ENCODE measurements at regions not wholly inside any gene's neighbourhood (a gene's known extent, or its start where the extent isn't known, plus 50 kb on each side); places are given as distances from the start of the nearest gene placed in this dataset.
"Not testable (repeated sequence)": the region's sequence is repeated elsewhere in the genome, so short reads cannot be mapped to it uniquely, and the experiment has no call there.

DNA sequence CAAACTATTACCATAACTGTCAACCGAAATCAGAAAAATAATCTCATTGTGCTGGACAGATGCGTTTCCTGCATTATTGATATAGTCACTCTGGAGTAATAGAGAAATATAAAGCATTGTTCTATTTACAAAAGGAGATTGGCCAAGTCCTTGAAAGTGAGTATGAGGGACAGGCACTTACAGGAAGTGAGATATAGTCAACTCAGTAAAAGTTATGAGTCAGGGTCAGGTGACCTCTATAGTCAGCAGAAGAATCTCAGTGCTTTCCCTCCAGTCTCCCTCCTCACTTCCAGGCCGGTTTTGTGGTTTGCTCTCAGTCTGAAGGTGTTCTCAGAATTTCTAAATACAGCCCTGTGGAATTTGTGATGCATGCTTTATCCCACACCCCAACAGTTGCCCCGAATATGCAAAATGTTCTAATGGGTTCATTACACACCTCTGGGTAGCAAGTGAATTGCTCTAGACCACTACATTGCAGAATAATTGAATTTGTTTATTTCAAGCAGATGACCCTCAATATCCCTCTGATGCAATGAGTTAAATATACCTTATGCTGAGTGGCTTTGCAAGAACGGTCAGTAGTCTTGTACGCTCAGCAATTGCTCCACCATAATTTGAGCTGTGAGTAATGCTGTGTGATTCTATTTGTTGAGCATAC is 787.7 kb downstream of the MCTP2 start:
- Histone ChIP-seq H3K27ac (ENCODE audit: low read length) (no peak overlapping the region), H3K4me3 (ENCODE audit: low read depth in 1 of 2, low read length in 2 of 2) (no peak overlapping the region), H3K27me3 (ENCODE audit: low read depth, low read length) (no peaks in the 10 kb centered on the region), H3K9me3 (ENCODE audit: control insufficient read depth in 1 of 2, low read length in 2 of 2) (no peaks in the 10 kb centered on the region), H3K4me1 (ENCODE audit: control insufficient read depth in 1 of 2, insufficient read depth in 2 of 2, low read length in 2 of 2) (peaks cover 6 to 26% of the 10 kb centered on the region in 2 donors), H3K36me3 (ENCODE audit: control insufficient read depth in 1 of 2, insufficient read depth in 2 of 2, low read length in 2 of 2) (no peaks in the 10 kb centered on the region)

DNA sequence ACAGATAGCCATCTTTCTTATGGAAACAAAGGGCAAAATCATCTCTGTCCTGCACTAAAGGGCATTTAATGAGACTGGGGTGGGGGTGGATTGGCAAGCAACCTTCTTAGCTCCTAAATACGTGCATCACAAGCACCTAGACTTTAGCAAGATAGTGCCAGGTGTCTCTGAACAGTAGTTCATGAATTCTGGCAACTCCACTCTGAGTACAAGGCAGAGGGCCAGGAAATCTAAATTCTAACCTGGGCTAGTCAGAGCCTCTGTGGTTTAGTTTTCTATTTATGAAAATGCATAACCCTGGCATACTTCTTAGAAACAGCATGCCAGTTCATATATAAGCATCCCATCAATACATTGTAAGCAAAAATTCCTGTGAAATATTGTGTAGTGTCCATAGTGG is 788.5 kb downstream of the MCTP2 start:
- Histone ChIP-seq H3K27me3 (ENCODE audit: low read depth, low read length) (no peaks in the 10 kb centered on the region), H3K4me1 (ENCODE audit: control insufficient read depth in 1 of 2, insufficient read depth in 2 of 2, low read length in 2 of 2) (peaks cover 6 to 26% of the 10 kb centered on the region in 2 donors), H3K9me3 (ENCODE audit: control insufficient read depth in 1 of 2, low read length in 2 of 2) (no peaks in the 10 kb centered on the region), H3K36me3 (ENCODE audit: control insufficient read depth in 1 of 2, insufficient read depth in 2 of 2, low read length in 2 of 2) (no peaks in the 10 kb centered on the region), H3K27ac (ENCODE audit: low read length) (no peak overlapping the region), H3K4me3 (ENCODE audit: low read depth in 1 of 2, low read length in 2 of 2) (no peak overlapping the region)

DNA sequence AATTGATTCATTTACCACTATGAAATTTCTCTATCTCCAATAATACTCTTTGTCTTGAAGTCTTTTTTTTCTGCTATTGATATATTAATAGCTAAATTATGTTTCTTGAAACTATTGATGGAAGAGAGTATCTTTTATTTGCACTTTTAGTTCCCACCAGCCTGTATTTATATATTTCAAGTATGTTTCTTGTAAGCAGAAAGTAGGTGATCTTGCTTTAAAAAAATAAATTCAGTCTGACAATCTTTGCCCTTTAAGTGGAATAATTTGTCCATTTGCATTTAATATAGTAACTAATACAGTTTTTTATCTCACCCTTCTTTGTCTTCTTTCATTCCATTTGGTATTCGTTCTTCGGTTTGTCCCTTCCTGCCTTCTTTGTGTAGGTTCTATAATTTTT is 790.5 kb downstream of the MCTP2 start:
- H3K4me3 ChIP-seq (ENCODE audit: low read depth in 1 of 2, low read length in 2 of 2), result no peak overlapping the region
- H3K27me3 ChIP-seq (ENCODE audit: low read depth, low read length), result no peaks in the 10 kb centered on the region
- H3K9me3 ChIP-seq (ENCODE audit: control insufficient read depth in 1 of 2, low read length in 2 of 2), result no peaks in the 10 kb centered on the region
- no peak overlapping the region for H3K27ac ChIP-seq (ENCODE audit: low read length)
- peaks cover 2 to 20% of the 10 kb centered on the region in 2 donors for H3K4me1 ChIP-seq (ENCODE audit: control insufficient read depth in 1 of 2, insufficient read depth in 2 of 2, low read length in 2 of 2)
- H3K36me3 ChIP-seq (ENCODE audit: control insufficient read depth in 1 of 2, insufficient read depth in 2 of 2, low read length in 2 of 2), result no peaks in the 10 kb centered on the region

DNA sequence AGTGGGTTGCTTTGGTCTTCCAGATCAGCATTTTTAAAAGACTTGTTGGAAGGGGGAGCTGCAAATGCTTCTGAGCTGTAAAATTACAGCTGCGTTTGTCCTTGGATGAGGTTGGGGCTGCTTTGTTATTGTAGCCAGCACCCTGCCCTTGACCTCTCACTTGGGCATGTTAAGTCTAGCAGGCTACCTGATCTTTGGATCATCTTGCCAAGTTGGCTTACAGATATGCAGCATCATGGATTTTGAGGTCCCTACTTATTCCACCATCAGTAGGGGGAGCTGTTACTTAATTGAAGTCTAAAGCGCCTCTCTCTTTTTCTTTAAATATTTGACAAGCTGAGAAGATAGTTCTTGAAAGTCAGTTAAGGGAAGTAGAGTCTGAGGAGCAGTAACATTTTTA is 793.0 kb downstream of the MCTP2 start:
- Histone ChIP-seq H3K36me3 (ENCODE audit: control insufficient read depth in 1 of 2, insufficient read depth in 2 of 2, low read length in 2 of 2) (no peaks in the 10 kb centered on the region), H3K4me3 (ENCODE audit: low read depth in 1 of 2, low read length in 2 of 2) (no peak overlapping the region), H3K27ac (ENCODE audit: low read length) (no peak overlapping the region), H3K4me1 (ENCODE audit: control insufficient read depth in 1 of 2, insufficient read depth in 2 of 2, low read length in 2 of 2) (no peaks in the 10 kb centered on the region), H3K27me3 (ENCODE audit: low read depth, low read length) (no peaks in the 10 kb centered on the region), H3K9me3 (ENCODE audit: control insufficient read depth in 1 of 2, low read length in 2 of 2) (no peaks in the 10 kb centered on the region)

DNA sequence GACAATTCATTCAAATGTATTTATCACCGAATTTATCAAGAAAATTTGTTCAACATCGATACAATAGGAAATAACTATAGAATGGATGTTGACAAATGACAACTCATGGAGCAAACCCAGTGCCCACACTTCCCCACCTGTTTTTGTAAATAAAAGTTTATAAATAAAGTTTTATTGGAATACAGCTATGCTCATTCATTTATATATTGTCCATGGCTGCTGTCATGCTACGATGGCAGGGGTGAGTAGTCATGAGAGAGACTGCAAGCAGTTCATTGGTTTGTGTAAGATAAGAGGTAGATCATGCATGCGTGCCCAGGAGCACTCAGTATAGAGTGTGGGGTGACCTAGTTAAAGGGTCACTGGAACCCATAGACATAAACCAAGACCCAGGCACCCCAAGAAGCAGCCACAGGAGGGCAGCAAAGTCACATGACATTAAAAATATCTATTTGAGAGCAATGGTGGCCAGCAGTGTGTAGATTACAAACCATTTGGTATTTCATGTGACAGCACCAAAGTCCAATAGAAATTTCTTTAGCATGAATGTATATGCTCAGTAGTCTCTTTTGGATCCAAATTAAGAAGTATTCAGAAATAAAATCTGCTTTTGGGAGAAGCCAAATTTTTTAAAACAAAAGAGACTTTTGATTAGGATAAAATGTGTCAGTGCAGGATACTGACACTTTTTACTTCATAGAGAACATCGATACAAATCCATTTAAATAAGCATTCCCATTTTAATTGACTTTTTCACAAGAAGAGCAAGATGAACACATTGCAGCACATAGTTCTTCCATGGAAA is 794.8 kb downstream of the MCTP2 start:
- no peak overlapping the region for H3K4me3 ChIP-seq (ENCODE audit: low read depth in 1 of 2, low read length in 2 of 2)
- H3K9me3 ChIP-seq (ENCODE audit: control insufficient read depth in 1 of 2, low read length in 2 of 2), result peaks cover 0 to 4% of the 10 kb centered on the region in 2 donors

DNA sequence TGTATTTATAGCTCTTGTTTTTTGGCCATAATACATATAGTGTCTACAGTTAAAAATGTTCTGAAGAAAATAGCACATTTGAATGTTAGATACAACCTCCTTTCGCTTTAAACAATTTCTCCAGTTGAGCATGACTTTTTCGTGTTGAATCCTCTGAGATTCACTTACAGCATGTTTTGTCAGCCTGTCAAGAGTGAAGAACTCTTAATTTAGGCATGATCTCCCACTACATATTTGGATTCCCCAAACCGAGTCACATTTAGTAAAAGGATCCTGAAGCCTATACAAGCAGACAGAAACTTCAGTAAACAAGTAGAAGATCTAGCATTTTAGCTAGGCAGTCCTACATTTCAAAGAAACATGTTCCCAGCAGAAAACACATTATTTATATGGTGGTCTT is 796.6 kb downstream of the MCTP2 start:
- Histone ChIP-seq H3K4me3 (ENCODE audit: low read depth in 1 of 2, low read length in 2 of 2) (no peak overlapping the region), H3K27me3 (ENCODE audit: low read depth, low read length) (no peaks in the 10 kb centered on the region), H3K27ac (ENCODE audit: low read length) (no peak overlapping the region), H3K36me3 (ENCODE audit: control insufficient read depth in 1 of 2, insufficient read depth in 2 of 2, low read length in 2 of 2) (no peaks in the 10 kb centered on the region), H3K4me1 (ENCODE audit: control insufficient read depth in 1 of 2, insufficient read depth in 2 of 2, low read length in 2 of 2) (no peaks in the 10 kb centered on the region), H3K9me3 (ENCODE audit: control insufficient read depth in 1 of 2, low read length in 2 of 2) (peaks cover 0 to 4% of the 10 kb centered on the region in 2 donors)

More for the DNA sequence above, 794.8 kb downstream of the MCTP2 start:
- H3K36me3 ChIP-seq (ENCODE audit: control insufficient read depth in 1 of 2, insufficient read depth in 2 of 2, low read length in 2 of 2), result no peaks in the 10 kb centered on the region
- H3K27me3 ChIP-seq (ENCODE audit: low read depth, low read length), result no peaks in the 10 kb centered on the region
- H3K27ac ChIP-seq (ENCODE audit: low read length), result no peak overlapping the region
- no peaks in the 10 kb centered on the region for H3K4me1 ChIP-seq (ENCODE audit: control insufficient read depth in 1 of 2, insufficient read depth in 2 of 2, low read length in 2 of 2)

DNA sequence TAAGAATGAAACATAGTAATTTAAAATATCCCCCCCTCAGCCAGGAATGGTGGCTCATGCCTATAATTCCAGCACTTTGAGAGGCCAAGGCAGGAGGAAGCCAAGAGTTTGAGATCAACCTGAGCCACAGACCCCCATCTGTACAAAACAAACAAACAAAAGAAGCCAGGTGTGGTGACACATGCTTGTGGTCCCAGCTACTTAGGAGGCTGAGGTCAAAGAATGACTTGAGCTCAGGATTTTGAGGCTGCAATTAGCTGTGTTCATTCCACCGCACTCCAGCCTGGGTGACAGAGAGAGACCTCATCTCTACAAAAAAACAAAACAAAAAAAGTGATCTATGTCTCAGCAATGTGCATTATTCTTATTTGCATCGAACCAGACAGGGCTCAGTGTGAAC is 800.8 kb downstream of the MCTP2 start:
- Histone ChIP-seq H3K27me3 (ENCODE audit: low read depth, low read length) (no peaks in the 10 kb centered on the region), H3K4me3 (ENCODE audit: low read depth in 1 of 2, low read length in 2 of 2) (no peak overlapping the region), H3K4me1 (ENCODE audit: control insufficient read depth in 1 of 2, insufficient read depth in 2 of 2, low read length in 2 of 2) (no peaks in the 10 kb centered on the region), H3K9me3 (ENCODE audit: control insufficient read depth in 1 of 2, low read length in 2 of 2) (peaks cover 0 to 4% of the 10 kb centered on the region in 2 donors), H3K36me3 (ENCODE audit: control insufficient read depth in 1 of 2, insufficient read depth in 2 of 2, low read length in 2 of 2) (no peaks in the 10 kb centered on the region), H3K27ac (ENCODE audit: low read length) (no peak overlapping the region)

DNA sequence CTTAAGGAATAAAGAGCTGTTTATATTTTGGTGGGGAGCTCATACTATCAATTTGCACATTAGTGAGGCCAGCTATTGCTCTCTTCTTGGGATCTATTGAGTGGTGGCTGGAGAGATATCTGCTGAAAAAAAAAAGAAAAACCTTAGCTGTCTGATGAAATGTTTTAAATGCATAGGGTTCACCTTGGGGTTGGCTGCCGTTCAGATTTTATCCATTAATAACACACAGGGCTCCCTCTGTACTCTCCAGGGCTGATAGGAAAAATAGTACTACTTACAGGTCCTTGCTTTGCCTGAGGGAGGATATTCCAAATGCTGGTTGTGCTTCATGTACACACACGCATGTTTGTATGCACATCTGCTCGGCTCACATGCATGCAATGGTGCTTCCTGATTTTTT is 803.7 kb downstream of the MCTP2 start:
- Histone ChIP-seq H3K36me3 (ENCODE audit: control insufficient read depth in 1 of 2, insufficient read depth in 2 of 2, low read length in 2 of 2) (no peaks in the 10 kb centered on the region), H3K4me3 (ENCODE audit: low read depth in 1 of 2, low read length in 2 of 2) (no peak overlapping the region), H3K9me3 (ENCODE audit: control insufficient read depth in 1 of 2, low read length in 2 of 2) (peaks cover 0 to 4% of the 10 kb centered on the region in 2 donors), H3K27me3 (ENCODE audit: low read depth, low read length) (no peaks in the 10 kb centered on the region), H3K27ac (ENCODE audit: low read length) (no peak overlapping the region), H3K4me1 (ENCODE audit: control insufficient read depth in 1 of 2, insufficient read depth in 2 of 2, low read length in 2 of 2) (no peaks in the 10 kb centered on the region)

DNA sequence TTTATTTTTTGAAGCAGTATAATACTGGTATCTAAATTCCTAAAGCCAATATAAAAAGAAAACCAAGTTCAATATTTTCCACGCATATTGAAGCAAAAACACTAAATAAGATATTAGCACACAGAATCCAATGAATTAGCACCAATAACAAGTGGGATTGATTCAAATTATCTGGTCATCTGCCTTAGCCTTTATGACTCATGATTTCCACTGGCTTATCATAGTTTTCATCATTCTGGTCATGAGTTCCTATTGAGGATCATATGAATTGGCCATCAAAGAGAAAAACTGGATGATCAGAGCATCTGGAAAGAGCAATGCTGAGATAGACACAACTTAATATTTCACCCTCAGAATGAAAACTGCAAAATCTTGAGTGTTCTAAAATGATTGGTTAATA is 809.9 kb downstream of the MCTP2 start:
- Histone ChIP-seq H3K9me3 (ENCODE audit: control insufficient read depth in 1 of 2, low read length in 2 of 2) (no peaks in the 10 kb centered on the region), H3K4me3 (ENCODE audit: low read depth in 1 of 2, low read length in 2 of 2) (no peak overlapping the region), H3K4me1 (ENCODE audit: control insufficient read depth in 1 of 2, insufficient read depth in 2 of 2, low read length in 2 of 2) (no peaks in the 10 kb centered on the region), H3K27me3 (ENCODE audit: low read depth, low read length) (no peaks in the 10 kb centered on the region), H3K27ac (ENCODE audit: low read length) (no peak overlapping the region), H3K36me3 (ENCODE audit: control insufficient read depth in 1 of 2, insufficient read depth in 2 of 2, low read length in 2 of 2) (no peaks in the 10 kb centered on the region)

DNA sequence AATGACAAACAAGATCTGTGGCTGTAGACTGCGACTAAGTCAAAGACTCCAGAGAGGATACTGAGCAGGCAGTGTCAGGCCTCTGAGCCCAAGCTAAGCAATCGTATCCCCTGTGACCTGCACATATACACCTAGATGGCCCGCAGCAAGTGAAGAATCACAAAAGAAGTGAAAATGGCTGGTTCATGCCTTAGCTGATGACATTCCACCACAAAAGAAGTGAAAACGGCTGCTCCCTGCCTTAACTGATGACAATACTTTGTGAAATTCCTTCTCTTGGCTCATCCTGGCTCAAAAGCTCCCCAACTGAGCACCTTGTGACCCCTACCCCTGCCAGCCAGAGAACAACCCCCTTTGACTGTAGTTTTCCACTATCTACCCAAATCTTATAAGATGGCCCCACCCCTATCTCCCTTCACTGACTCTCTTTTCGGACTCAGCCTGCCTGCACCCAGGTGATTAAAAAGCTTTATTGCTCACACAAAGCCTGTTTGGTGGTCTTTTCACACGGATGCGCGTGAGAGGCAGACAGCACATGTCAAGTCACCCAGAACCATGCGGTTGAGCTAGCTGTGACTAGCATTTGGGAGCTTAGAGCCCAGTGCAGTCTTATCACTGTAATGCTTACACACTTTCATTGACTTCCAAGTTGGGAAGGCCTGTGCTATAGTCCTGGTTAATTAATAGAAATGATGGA is 812.0 kb downstream of the MCTP2 start:
- H3K27ac ChIP-seq (ENCODE audit: low read length); H3K4me3 ChIP-seq (ENCODE audit: low read depth in 1 of 2, low read length in 2 of 2); H3K27me3 ChIP-seq (ENCODE audit: low read depth, low read length); H3K36me3 ChIP-seq (ENCODE audit: control insufficient read depth in 1 of 2, insufficient read depth in 2 of 2, low read length in 2 of 2); H3K9me3 ChIP-seq (ENCODE audit: control insufficient read depth in 1 of 2, low read length in 2 of 2); H3K4me1 ChIP-seq (ENCODE audit: control insufficient read depth in 1 of 2, insufficient read depth in 2 of 2, low read length in 2 of 2): not testable (repeated sequence)

DNA sequence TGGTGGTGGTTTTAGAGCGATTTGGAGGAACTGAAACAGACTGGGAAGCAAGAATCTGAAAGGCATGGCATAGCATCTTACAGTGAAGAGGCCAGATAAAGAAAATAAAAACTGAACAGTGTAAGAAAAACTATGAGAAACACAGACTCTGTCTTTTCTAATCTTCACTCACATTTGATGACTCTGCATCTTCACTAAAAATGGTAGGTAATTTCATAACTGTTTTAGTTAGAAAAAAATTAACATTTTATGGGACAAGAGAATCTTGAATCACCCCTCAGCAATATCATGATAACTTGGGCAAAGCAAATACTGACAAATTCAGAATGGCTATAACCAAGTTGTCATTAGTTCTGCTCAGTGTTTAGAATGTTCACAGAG is 812.6 kb downstream of the MCTP2 start:
- Histone ChIP-seq H3K27me3 (ENCODE audit: low read depth, low read length) (no peaks in the 10 kb centered on the region), H3K9me3 (ENCODE audit: control insufficient read depth in 1 of 2, low read length in 2 of 2) (peaks cover 0 to 10% of the 10 kb centered on the region in 2 donors), H3K4me1 (ENCODE audit: control insufficient read depth in 1 of 2, insufficient read depth in 2 of 2, low read length in 2 of 2) (no peaks in the 10 kb centered on the region), H3K36me3 (ENCODE audit: control insufficient read depth in 1 of 2, insufficient read depth in 2 of 2, low read length in 2 of 2) (no peaks in the 10 kb centered on the region), H3K4me3 (ENCODE audit: low read depth in 1 of 2, low read length in 2 of 2) (no peak overlapping the region), H3K27ac (ENCODE audit: low read length) (no peak overlapping the region)
